ENCODE measurements at regions not wholly inside any gene's neighbourhood (a gene's known extent, or its start where the extent isn't known, plus 50 kb on each side); places are given as distances from the start of the nearest gene placed in this dataset.

GRCh38 chr2:150617351-150617978 is 130.0 kb upstream of the RND3 start:
- TF ChIP-seq CTCF (IDR thresholded peaks at IDR 0.05; ENCODE audit: insufficient read depth, low read length) = no peak
- no peak for TF ChIP-seq POLR2AphosphoS5 (IDR thresholded peaks at IDR 0.05; ENCODE audit: low read depth)
- no peak for TF ChIP-seq REST (IDR thresholded peaks at IDR 0.05; ENCODE audit: insufficient replicate concordance, low read depth)
- no peak for TF ChIP-seq GABPA (IDR thresholded peaks at IDR 0.05; ENCODE audit: low read depth)
- TF ChIP-seq SPI1 (IDR thresholded peaks at IDR 0.05; ENCODE audit: borderline replicate concordance, low read depth) = no peak
